ENCODE measurements at regions not wholly inside any gene's neighbourhood (a gene's known extent, or its start where the extent isn't known, plus 50 kb on each side); places are given as distances from the start of the nearest gene placed in this dataset.

DNA sequence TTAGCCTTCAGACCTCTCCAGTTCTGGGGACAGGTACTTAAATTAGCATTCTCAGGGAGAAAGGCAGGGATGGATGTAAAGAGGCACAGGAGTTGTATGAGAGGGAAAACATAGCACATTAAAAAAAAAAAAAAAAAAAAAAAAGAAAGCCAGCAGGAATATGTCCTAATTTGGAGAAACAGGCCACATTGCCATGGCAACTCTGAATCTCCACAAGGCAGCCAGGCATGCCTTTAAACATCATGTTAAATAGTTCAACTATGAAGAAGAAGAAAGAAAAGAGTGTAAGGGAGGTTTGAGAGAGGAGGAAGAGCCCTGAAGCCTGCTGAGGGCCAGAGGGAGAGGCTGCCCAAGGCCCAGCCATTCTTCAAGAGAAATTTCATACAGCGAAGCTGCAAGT, 145.8 kb downstream of the GRIN2B start:
- intact Hi-C loops (cut with DNase I): no loop called here
- no peak overlapping the region for H3K4me3 ChIP-seq
- DNase-seq (no peak), ATAC-seq (no peak)
- no peak overlapping the region for H3K27ac ChIP-seq
- H3K27me3 ChIP-seq: no peaks in the 10 kb centered on the region
- H3K9me3 ChIP-seq: no peaks in the 10 kb centered on the region
- H3K36me3 ChIP-seq: no peaks in the 10 kb centered on the region
- TF ChIP-seq, protein P1, sequence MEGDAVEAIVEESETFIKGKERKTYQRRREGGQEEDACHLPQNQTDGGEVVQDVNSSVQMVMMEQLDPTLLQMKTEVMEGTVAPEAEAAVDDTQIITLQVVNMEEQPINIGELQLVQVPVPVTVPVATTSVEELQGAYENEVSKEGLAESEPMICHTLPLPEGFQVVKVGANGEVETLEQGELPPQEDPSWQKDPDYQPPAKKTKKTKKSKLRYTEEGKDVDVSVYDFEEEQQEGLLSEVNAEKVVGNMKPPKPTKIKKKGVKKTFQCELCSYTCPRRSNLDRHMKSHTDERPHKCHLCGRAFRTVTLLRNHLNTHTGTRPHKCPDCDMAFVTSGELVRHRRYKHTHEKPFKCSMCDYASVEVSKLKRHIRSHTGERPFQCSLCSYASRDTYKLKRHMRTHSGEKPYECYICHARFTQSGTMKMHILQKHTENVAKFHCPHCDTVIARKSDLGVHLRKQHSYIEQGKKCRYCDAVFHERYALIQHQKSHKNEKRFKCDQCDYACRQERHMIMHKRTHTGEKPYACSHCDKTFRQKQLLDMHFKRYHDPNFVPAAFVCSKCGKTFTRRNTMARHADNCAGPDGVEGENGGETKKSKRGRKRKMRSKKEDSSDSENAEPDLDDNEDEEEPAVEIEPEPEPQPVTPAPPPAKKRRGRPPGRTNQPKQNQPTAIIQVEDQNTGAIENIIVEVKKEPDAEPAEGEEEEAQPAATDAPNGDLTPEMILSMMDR (IDR thresholded peaks at IDR 0.05): no peak
- H3K4me1 ChIP-seq: no peaks in the 10 kb centered on the region

DNA sequence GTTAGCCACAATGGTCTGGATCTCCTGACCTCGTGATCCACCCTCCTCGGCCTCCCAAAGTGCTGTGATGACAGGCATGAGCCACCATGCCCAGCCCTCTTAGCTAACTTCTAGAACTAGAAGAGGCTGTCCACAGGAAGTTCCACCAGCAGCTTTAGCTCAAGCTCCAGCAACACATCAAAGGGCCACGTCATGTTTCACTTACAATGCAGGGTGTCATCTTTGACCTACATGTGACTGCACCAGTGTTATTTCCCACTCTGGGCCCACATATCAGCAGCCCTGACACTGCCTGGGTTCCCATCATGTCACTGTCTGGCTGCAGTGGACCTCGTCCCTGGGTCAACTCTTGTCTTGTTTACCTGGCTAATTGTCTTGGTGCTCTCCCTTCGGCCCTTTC, 147.2 kb downstream of the GRIN2B start:
- Histone ChIP-seq H3K27me3 (no peaks in the 10 kb centered on the region), H3K4me3 (no peak overlapping the region), H3K9me3 (no peaks in the 10 kb centered on the region), H3K27ac (no peak overlapping the region), H3K36me3 (no peaks in the 10 kb centered on the region), H3K4me1 (no peaks in the 10 kb centered on the region)
- DNase-seq (no peak), ATAC-seq (no peak)
- intact Hi-C loops (cut with DNase I): no loop called here
- TF ChIP-seq, protein P1 (IDR thresholded peaks at IDR 0.05): no peak

DNA sequence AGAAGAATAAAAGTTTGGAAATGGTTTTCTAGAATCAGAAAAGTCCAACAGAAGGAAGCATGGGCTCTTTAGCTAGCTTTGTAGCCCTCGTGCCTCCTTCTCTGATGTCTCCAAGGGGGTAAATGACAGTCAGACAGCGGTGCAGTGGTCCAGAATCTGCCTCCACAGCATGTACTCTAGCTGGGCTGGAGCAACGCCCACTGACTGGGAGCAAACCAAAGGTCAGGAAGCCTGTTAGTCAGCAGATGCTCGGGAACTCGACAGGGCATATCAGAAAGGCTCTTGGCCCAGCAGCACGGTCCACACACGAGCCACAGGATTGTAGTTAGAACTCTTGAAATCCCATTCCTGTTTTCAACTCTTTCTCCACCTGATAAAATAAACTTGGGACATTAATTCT, 164.3 kb downstream of the GRIN2B start:
- Histone ChIP-seq H3K4me3 (no peak overlapping the region), H3K9me3 (no peaks in the 10 kb centered on the region), H3K27me3 (no peaks in the 10 kb centered on the region), H3K4me1 (no peaks in the 10 kb centered on the region), H3K36me3 (no peaks in the 10 kb centered on the region), H3K27ac (no peak overlapping the region)
- TF ChIP-seq, protein P1 (IDR thresholded peaks at IDR 0.05): no peak
- no peak for ATAC-seq
- intact Hi-C loops (cut with DNase I): no loop called here
- no peak for DNase-seq

DNA sequence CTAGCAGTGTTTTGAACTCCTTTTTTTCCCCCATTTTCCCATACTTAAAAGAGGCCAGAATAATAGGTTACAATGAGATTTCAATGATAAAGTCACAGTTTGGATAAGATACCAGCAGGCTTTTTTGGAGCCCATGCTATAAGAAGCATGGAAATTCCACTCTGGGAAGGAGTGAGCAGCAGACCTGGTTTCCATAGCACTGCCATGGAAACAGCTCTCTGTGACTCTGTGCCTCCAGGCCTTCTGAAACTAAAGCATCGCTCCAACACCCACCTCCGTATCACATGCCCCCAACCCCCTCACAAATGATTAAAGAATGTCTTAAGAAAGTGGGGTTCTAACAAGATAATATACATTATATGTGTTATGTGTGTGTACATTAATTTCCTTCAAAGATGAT, 165.0 kb downstream of the GRIN2B start:
- Histone ChIP-seq H3K4me3 (no peak overlapping the region), H3K9me3 (no peaks in the 10 kb centered on the region), H3K36me3 (no peaks in the 10 kb centered on the region), H3K27me3 (no peaks in the 10 kb centered on the region), H3K4me1 (no peaks in the 10 kb centered on the region), H3K27ac (no peak overlapping the region)
- no peak for ATAC-seq
- no peak for DNase-seq
- intact Hi-C loops (cut with DNase I): no loop called here
- TF ChIP-seq, protein P1 (IDR thresholded peaks at IDR 0.05): no peak

DNA sequence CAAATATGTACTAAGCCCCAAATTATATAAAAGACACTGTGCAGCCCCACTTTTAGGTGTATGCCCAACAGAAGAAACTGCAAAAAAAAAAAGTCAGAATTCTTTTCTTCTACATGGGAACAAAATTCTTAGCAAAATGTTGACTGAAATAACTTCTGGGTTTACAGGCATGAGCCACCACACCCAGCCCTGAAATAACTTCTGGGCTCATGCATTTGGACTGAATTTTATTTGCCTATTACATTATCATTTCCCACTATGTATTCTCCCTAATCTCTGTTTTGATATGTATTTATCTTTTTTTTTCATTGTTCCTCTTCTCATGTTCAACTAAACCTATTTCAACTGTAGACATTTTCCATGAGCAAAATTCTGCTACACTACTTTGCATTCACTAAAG, 169.2 kb downstream of the GRIN2B start:
- TF ChIP-seq, protein P1 (IDR thresholded peaks at IDR 0.05): no peak

More for the DNA sequence above, 169.2 kb downstream of the GRIN2B start:
- no peak overlapping the region for H3K27ac ChIP-seq
- H3K36me3 ChIP-seq: no peaks in the 10 kb centered on the region
- DNase-seq (no peak), ATAC-seq (no peak)
- no peaks in the 10 kb centered on the region for H3K9me3 ChIP-seq
- no peaks in the 10 kb centered on the region for H3K4me1 ChIP-seq
- intact Hi-C loops (cut with DNase I): no loop called here
- no peaks in the 10 kb centered on the region for H3K27me3 ChIP-seq
- H3K4me3 ChIP-seq: no peak overlapping the region
